Parathyroid adenoma (tissue), 2 donors: ENCODE measurements at regions not wholly inside any gene's neighbourhood (a gene's known extent, or its start where the extent isn't known, plus 50 kb on each side); places are given as distances from the start of the nearest gene placed in this dataset.

Experiments
- H2AFZ ChIP-seq: fragments of 300-600 bp; sonication (generic); one replicate; pipeline ENCODE4 v1.7.0; 2017; ENCODE audit warnings: antibody characterized with exemption, mild to moderate bottlenecking
- H3K27ac ChIP-seq: fragments of 300-600 bp; sonication (generic); one replicate; pipeline ENCODE4 v1.7.0; 2017
- H3K27me3 ChIP-seq: fragments of 300-600 bp; sonication (generic); one replicate; pipeline ENCODE4 v1.7.0; 2017; ENCODE audit warnings: low read length; ENCODE audit not compliant: control insufficient read depth, insufficient read depth
- H3K36me3 ChIP-seq: fragments of 300-600 bp; sonication (generic); one replicate; pipeline ENCODE4 v1.7.0; 2017; ENCODE audit warnings: low read length; ENCODE audit not compliant: control insufficient read depth, insufficient read depth
- H3K4me1 ChIP-seq: fragments of 300-600 bp; sonication (generic); one replicate; pipeline ENCODE4 v1.7.0; 2017; ENCODE audit warnings: control low read depth
- H3K4me2 ChIP-seq: fragments of 300-600 bp; sonication (generic); one replicate; pipeline ENCODE4 v1.7.0; 2017; ENCODE audit warnings: low read length
- H3K4me3 ChIP-seq: fragments of 300-600 bp; sonication (generic); one replicate; pipeline ENCODE4 v1.7.0; 2017; ENCODE audit warnings: low read depth, low read length
- H3K79me2 ChIP-seq: fragments of 300-600 bp; sonication (generic); one replicate; pipeline ENCODE4 v1.7.0; 2017; ENCODE audit warnings: control low read depth
- H3K9ac ChIP-seq: fragments of 300-600 bp; sonication (generic); one replicate; pipeline ENCODE4 v1.7.0; 2017; ENCODE audit warnings: mild to moderate bottlenecking
- H3K9me3 ChIP-seq: fragments of 300-600 bp; sonication (generic); one replicate; pipeline ENCODE4 v1.7.0; 2017; ENCODE audit warnings: low read length; ENCODE audit not compliant: control insufficient read depth
- TF ChIP-seq, protein P1 (sequence below): fragments of 300-600 bp; sonication (generic); IDR thresholded peaks from one replicate; pipeline ENCODE4 v1.7.0; 2017; ENCODE audit warnings: antibody characterized with exemption, mild to moderate bottlenecking
- donor health status: primary hyperparathyroidism.

DNA sequence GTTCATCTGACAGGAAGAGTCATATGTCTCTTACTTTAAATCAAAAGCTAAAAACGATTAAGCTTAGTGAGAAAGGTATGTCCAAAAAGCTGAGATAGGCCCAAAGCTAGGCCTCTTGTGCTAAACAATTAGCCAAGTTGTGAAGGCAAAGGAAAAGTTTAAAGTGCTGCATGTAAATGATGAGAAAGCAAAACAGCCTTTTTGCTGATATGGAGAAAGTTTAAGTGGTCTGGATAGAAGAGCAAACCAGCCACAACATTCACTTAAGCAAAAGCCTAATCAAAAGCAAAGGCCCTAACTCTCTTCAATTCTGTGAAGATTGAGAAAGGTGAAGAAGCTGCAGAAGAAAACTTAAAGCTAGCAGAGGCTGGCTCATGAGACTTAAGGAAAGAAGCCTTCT is 511.3 kb upstream of the FAM98A start:
- Histone ChIP-seq H3K4me1 (no peaks in the 10 kb centered on the region), H2AFZ (no peak overlapping the region), H3K27ac (no peak overlapping the region), H3K79me2 (no peaks in the 10 kb centered on the region), H3K9me3 (no peaks in the 10 kb centered on the region), H3K36me3 (no peaks in the 10 kb centered on the region), H3K27me3 (no peaks in the 10 kb centered on the region), H3K9ac (no peak overlapping the region), H3K4me2 (no peak overlapping the region), H3K4me3 (no peak overlapping the region)
- TF ChIP-seq, protein P1, sequence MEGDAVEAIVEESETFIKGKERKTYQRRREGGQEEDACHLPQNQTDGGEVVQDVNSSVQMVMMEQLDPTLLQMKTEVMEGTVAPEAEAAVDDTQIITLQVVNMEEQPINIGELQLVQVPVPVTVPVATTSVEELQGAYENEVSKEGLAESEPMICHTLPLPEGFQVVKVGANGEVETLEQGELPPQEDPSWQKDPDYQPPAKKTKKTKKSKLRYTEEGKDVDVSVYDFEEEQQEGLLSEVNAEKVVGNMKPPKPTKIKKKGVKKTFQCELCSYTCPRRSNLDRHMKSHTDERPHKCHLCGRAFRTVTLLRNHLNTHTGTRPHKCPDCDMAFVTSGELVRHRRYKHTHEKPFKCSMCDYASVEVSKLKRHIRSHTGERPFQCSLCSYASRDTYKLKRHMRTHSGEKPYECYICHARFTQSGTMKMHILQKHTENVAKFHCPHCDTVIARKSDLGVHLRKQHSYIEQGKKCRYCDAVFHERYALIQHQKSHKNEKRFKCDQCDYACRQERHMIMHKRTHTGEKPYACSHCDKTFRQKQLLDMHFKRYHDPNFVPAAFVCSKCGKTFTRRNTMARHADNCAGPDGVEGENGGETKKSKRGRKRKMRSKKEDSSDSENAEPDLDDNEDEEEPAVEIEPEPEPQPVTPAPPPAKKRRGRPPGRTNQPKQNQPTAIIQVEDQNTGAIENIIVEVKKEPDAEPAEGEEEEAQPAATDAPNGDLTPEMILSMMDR: no peak

DNA sequence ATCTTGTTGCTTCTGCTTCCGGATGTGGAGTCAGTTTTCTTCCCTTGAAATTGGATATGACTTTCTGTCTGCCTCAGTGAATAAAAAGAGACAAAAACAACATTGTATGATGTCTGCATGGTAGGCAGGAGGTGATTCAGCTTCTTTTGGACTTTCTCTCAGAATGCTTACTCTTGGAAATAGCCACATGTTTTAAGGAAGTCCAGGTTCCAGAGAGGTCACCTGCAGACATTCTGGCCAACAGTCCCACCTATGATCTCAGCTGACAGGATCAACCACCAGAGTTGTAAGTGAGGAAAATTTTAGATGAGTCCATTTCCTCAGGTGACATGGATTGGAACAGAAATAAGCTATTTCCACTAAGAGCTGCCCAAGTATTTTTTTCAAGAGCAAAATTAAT is 508.7 kb upstream of the FAM98A start:
- Histone ChIP-seq H3K9me3 (no peaks in the 10 kb centered on the region), H3K27me3 (no peaks in the 10 kb centered on the region), H3K9ac (no peak overlapping the region), H3K27ac (no peak overlapping the region), H3K4me3 (no peak overlapping the region), H3K4me2 (no peak overlapping the region), H3K79me2 (no peaks in the 10 kb centered on the region), H2AFZ (no peak overlapping the region), H3K36me3 (no peaks in the 10 kb centered on the region), H3K4me1 (no peaks in the 10 kb centered on the region)
- TF ChIP-seq, protein P1: no peak

DNA sequence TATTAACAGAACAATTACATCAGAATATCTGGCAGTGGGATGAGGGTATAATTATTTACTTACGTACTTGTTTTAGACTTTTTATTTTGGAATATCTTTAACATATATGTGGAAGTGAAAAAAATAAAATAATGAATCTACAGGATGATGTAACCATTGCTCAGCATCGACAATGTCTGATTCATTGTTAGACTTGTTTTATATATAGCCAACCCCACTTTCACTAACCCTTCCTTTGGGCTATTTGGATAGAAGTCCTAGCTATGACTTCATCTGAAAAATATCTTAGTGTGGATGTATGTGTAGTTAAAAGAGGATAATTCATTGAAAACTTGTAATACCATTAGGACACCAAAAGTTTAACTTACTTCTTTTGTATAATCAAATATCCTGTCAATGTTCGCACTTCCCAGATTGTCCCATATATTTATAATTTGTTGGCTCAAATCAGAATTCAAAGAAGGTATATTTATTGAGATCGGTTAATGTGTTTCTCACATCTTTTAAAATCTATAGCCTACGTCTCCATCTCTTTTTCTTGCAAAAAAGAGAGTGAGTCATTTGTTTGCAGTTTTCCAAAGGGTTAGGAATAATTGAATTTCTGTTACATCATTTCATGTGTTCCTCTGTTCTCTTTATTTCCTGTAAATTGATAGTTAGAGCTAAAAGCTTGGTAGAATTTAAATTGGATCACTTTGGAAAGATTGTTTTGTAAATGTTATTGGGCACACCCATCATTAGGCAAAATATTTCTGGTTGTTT is 506.1 kb upstream of the FAM98A start:
- H3K4me2 ChIP-seq: no peak overlapping the region
- H3K4me3 ChIP-seq: no peak overlapping the region
- H2AFZ ChIP-seq: no peak overlapping the region
- no peaks in the 10 kb centered on the region for H3K36me3 ChIP-seq
- TF ChIP-seq, protein P1: no peak
- no peaks in the 10 kb centered on the region for H3K9me3 ChIP-seq
- H3K9ac ChIP-seq: no peak overlapping the region
- H3K27me3 ChIP-seq: no peaks in the 10 kb centered on the region
- no peak overlapping the region for H3K27ac ChIP-seq
- no peaks in the 10 kb centered on the region for H3K79me2 ChIP-seq
- H3K4me1 ChIP-seq: no peaks in the 10 kb centered on the region

DNA sequence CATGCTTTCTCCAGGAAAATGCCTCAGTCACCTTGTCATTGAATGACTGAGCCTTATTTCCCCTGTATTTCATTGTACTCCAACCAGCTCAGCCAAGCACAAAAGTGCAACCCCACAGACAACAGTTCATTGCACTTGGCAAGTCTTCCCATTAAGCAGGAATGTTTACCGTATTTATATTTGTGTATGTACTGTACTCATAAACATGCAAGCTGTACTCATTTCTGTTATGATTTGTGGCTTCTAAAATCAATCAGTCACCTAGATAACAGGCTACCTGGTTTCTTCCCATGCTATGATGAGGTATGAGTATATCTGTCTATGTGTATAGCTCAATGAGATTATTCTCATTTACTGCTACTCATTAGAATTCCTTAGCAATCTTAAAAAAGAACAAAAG is 505.5 kb upstream of the FAM98A start:
- no peaks in the 10 kb centered on the region for H3K36me3 ChIP-seq
- no peak overlapping the region for H3K27ac ChIP-seq
- H3K9ac ChIP-seq: no peak overlapping the region
- H3K4me3 ChIP-seq: no peak overlapping the region
- no peaks in the 10 kb centered on the region for H3K27me3 ChIP-seq
- no peaks in the 10 kb centered on the region for H3K4me1 ChIP-seq
- H3K4me2 ChIP-seq: no peak overlapping the region
- no peaks in the 10 kb centered on the region for H3K9me3 ChIP-seq
- TF ChIP-seq, protein P1: no peak
- H3K79me2 ChIP-seq: no peaks in the 10 kb centered on the region
- H2AFZ ChIP-seq: no peak overlapping the region

DNA sequence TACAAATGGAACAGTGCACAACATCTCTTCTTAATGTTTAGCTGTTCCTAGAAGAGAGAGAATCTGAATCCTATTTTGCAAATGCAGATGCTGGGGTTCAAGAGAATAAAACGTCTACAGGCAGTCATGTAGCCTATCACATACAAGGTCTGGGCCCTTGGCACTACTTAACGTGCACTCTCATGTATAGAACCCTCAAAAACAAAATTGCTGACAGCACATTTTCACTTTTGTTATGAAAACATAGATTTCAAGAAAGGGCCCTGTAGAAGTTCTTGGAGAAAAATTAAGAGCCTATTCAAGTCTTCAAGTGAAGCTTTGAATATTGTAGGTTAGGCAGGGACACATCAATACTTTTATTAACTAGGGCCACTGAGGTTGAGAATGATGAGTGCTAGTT is 504.3 kb upstream of the FAM98A start:
- Histone ChIP-seq H3K27me3 (no peaks in the 10 kb centered on the region), H3K36me3 (no peaks in the 10 kb centered on the region), H3K4me2 (no peak overlapping the region), H3K9me3 (no peaks in the 10 kb centered on the region), H3K79me2 (no peaks in the 10 kb centered on the region), H3K9ac (no peak overlapping the region), H3K27ac (no peak overlapping the region), H3K4me3 (no peak overlapping the region), H3K4me1 (no peaks in the 10 kb centered on the region), H2AFZ (no peak overlapping the region)
- TF ChIP-seq, protein P1: no peak
